ENCODE measurements at regions not wholly inside any gene's neighbourhood (a gene's known extent, or its start where the extent isn't known, plus 50 kb on each side); places are given as distances from the start of the nearest gene placed in this dataset.
"Not testable (repeated sequence)": the region's sequence is repeated elsewhere in the genome, so short reads cannot be mapped to it uniquely, and the experiment has no call there.

DNA sequence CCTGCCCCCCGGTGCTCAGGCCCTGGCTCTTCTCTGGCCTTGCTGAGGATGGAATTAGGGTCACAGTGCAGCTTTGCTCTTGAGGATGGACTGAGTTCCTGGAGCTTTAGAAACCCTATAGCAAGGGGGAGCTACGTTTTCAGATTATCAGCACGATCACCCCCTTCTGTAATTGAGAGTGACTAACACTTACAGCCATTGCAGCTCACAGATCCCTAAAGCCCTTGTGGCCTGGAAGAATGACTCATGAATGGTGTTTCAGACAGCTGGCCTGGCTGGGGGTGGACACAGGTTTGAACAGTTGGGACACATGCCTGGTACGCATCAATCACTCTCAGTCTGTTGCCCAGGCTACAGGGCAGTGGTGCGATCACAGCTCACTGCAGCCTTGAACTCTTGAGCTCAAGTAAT lies 79.7 kb upstream of the IGFBP5 start:
- DNase-seq (ENCODE audit: low read depth in 2 of 2) = no peak

DNA sequence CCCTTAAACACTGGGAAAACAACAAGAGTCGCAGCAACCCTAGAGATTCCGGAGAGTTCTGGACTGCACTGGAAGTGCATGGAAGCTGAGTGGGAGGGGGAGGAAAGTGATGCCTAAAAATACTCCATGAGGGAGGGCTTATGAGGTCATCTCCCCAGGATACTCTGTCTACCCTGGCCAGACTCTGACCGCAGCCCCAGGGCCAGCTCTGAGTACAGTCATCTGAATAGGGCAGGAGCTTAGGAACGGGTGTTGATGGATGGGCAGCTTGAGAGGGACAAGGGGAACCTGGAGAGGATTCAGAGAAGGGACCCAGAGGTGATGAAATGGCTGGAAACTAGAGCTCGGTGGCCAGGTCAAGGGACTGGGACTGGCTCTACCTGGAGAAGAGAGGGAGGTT lies 79.3 kb upstream of the IGFBP5 start:
- no peak for DNase-seq (ENCODE audit: low read depth in 2 of 2)

GRCh38 chr2:216774180-216774579 lies 78.8 kb upstream of the IGFBP5 start:
- no peak for DNase-seq (ENCODE audit: low read depth in 2 of 2)

DNA sequence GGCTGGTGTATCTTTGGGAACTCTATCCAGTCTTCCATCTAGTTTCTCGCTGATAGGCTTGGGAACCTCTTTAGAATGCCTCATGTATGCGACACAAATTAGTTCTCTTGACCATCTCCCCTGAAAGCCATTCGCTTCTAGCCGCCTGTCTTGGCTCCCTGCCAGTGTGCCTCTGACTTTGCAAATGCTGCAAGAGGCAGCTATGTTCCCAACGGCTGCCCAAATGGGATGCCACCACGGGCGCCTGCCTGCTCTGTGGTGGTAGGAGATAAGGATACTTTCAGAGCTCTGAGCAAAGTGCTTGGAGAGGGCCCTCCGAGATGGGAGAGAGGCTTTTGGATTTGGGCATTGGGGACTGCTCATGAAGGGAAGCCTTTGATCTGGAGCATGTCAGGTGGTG lies 77.7 kb upstream of the IGFBP5 start:
- DNase-seq (ENCODE audit: low read depth in 2 of 2) = no peak

GRCh38 chr2:216770717-216771116 lies 75.4 kb upstream of the IGFBP5 start:
- no peak for DNase-seq (ENCODE audit: low read depth in 2 of 2)

GRCh38 chr2:216770050-216770449 lies 74.7 kb upstream of the IGFBP5 start:
- DNase-seq (ENCODE audit: low read depth in 2 of 2) = no peak

DNA sequence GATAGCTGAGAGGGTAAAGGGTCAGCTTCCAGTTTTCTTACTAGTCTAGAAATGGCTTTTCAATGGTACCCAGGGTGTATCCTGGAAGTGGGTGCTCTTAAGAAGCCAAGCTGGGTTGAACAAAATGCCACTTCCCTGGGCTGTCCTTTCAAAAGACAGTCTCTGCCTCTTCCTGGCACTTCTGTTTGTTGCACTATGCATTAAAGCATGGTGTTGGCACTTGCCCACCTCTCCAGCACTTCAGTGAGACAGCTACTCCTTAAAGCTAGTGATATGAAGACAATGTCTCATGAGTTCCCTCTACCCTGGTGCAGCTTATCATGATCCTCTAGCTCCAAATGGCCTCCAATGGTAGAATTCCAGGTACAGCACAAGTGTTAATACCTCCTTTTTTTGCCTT lies 74.3 kb upstream of the IGFBP5 start:
- no peak for DNase-seq (ENCODE audit: low read depth in 2 of 2)

- no peak for DNase-seq (ENCODE audit: low read depth in 2 of 2)
Observed at GRCh38 chr2:216768908-216769411, 73.6 kb upstream of the IGFBP5 start.

GRCh38 chr2:216765761-216766262 lies 70.5 kb upstream of the IGFBP5 start:
- DNase-seq (ENCODE audit: low read depth in 2 of 2) = no peak

- DNase-seq (ENCODE audit: low read depth in 2 of 2) = no peak
Observed at GRCh38 chr2:216763396-216763795, 68.0 kb upstream of the IGFBP5 start.

DNA sequence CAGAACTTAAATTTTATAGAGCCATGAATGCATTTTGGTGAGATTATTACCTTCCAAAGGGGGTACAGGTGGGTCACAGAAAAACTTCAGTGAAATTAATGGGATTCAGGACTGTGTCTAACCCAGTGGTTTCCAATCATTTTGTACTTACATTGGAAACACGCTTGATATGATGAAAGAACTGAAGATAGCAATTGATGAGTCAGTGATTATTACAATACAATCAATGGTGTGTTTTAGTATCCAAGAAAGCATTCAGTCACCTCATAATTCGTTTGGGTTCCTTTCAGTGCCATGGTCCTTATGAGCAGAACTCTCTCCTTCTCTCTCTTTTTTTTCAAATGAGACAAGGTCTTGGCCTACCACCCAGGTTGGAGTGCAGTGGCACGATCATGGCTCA lies 66.5 kb upstream of the IGFBP5 start:
- DNase-seq (ENCODE audit: low read depth in 2 of 2) = no peak

GRCh38 chr2:216761133-216761532 lies 65.8 kb upstream of the IGFBP5 start:
- DNase-seq (ENCODE audit: low read depth in 2 of 2) = no peak

- DNase-seq (ENCODE audit: low read depth in 2 of 2) = no peak
Observed at GRCh38 chr2:216758256-216759155, 63.2 kb upstream of the IGFBP5 start.

DNA sequence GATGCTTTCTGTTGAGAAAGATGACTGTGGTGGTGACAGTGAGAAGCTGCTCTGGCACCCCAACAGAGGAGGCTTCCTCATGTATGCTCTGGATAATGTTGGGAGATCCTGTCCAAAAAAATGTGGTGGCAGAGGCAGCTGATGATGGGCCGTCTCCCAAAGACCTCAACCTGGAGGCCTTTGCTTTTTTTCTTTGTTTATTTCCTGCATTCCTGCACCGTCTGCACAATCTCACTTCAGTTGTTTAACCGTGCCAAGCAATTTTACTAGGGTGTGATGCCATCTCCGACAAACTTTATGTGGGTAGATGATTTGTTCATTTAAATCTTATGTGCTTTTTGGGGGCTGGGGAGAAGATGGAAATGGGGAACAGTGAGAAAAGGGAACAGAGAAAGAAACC lies 62.2 kb upstream of the IGFBP5 start:
- no peak for DNase-seq (ENCODE audit: low read depth in 2 of 2)

- DNase-seq (ENCODE audit: low read depth in 2 of 2) = no peak
Observed at GRCh38 chr2:216756435-216756834, 61.1 kb upstream of the IGFBP5 start.

DNA sequence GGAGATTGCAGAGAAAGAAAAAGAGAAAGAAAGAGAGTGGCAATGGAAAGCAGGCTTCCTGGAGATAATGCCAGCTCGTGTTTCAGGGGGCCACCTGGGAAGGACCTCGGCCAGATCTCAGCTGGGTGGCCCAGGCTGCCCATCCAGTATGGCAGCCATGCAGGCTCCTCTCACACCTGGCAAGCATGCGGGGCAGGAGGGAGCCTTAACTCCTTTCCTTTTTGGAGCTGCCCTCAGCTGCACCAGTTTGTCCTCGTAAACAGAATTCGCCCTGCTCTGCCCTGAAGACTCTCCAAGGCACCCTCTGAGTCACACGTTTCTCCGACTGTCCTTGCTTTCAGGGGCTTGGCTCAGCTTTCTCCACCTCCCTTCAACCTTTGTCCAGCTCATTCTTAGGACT lies 59.5 kb upstream of the IGFBP5 start:
- DNase-seq (ENCODE audit: low read depth in 2 of 2) = no peak

GRCh38 chr2:216754336-216754735 lies 59.0 kb upstream of the IGFBP5 start:
- no peak for DNase-seq (ENCODE audit: low read depth in 2 of 2)

DNA sequence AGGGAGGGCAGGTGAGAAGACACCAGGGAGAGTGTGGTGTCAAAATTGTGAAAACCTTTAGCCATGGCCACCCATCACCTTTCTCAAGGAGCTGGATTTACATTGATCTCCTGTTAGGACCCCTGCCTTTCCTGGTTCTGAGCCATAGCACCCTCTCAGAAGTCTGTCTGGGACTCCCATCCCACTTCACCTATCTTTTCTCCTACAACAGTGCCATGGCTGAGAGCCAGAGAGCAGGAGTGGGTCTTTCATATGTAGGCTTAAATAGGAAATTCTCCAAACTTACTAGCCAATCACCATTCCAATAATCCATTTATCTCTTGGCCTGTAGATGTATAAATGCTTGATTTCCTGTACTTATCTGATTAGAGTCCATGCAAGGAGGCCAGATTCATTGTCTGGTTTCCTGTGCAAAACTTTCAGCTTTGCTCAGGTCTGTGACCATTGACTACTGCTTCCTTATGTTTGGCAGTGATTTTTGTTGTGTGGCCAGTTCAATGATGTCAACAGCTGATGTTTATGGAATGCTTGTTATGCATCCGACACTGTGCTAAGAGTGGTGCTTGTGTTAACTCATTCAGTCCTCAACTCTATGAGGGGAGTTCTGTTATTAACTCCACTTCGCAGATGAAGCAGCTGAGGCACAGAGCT lies 57.6 kb upstream of the IGFBP5 start:
- no peak for DNase-seq (ENCODE audit: low read depth in 2 of 2)

DNA sequence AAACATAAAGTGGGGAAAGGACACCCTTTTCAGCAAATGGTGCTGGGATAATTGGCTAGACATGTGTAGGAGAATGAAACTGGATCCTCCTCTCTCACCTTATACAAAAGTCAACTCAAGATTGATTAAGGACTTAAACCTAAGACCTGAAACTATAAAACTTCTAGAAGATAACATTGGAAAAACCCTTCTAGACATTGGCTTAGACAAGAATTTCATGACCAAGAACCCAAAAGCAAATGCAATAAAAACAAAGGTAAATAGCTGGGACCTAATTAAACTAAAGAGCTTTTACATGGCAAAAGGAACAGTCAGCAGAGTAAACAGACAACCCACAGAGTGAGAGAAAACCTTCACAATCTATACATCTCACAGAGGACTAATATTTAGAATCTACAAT lies 55.4 kb upstream of the IGFBP5 start:
- DNase-seq (ENCODE audit: low read depth in 2 of 2) = not testable (repeated sequence)

DNA sequence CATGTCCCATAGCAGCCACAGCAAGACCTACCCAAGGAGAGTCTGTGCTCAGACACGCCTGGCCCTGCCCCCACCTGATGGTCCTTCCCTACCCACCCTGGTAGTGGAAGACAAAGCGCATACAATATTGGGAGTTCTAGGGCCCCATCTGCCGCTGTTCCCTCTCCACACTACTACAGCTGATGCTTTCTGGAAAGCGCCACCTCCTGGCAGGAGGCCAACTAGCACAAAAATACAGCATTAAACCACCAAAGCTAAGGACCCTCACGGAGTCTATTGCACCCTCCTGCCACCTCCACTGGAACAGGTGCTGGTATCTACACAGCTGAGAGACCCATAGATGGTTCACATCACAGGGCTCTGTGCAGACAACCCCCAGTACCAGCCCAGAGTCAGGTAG lies 50.9 kb upstream of the IGFBP5 start:
- not testable (repeated sequence) for DNase-seq (ENCODE audit: low read depth in 2 of 2)

DNA sequence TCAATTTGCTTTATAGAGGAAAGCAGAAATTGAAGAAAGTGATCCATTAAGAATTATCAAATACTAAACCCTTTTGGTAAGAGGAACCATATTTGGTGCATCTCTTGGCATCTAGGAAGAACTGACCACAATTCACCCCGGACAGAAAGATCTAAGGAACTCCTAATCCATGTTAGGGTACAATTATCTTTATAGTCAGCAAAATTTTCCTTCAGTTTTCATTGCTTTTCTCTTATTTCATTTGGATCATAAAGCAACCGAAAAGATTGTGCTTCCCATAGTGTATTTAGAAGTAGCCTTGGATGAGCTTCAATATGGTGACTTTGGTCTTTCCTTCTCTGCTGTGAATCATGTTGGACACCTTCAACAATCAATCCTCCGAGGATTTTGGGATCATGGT lies 50.1 kb upstream of the IGFBP5 start:
- DNase-seq (ENCODE audit: low read depth in 2 of 2) = no peak
